Upper lobe of right lung (tissue), 1 donor: ENCODE measurements at regions not wholly inside any gene's neighbourhood (a gene's known extent, or its start where the extent isn't known, plus 50 kb on each side); places are given as distances from the start of the nearest gene placed in this dataset.

ENCODE experiments used
- ATAC-seq: fragments of 200-7000 bp; cut with Tn5 transposase; one replicate; pipeline ENCODE4 v1.9.1; 2020; ENCODE audit warnings: mild to moderate bottlenecking, moderate library complexity
- DNase-seq: peaks from one replicate; pipeline ENCODE4 v3.0.0-alpha.2; 2020
- H3K27ac ChIP-seq: fragments of 200-600 bp; one replicate; pipeline ENCODE4 v1.8.0; 2022
- H3K27me3 ChIP-seq: fragments of 200-600 bp; one replicate; pipeline ENCODE4 v1.8.0; 2022; ENCODE audit warnings: mild to moderate bottlenecking
- H3K36me3 ChIP-seq: fragments of 200-600 bp; one replicate; pipeline ENCODE4 v1.8.0; 2022
- H3K4me1 ChIP-seq: fragments of 200-600 bp; one replicate; pipeline ENCODE4 v1.8.0; 2022
- H3K4me3 ChIP-seq: fragments of 200-600 bp; one replicate; pipeline ENCODE4 v1.8.0; 2022; ENCODE audit warnings: mild to moderate bottlenecking
- H3K9me3 ChIP-seq: fragments of 200-600 bp; one replicate; pipeline ENCODE4 v1.8.0; 2022
- intact Hi-C: fragments of 100-400 bp; cut with DNase I; formaldehyde crosslinking; loops from one replicate; pipeline ENCODE4 v1.11.0; 2022
- TF ChIP-seq, protein P1 (sequence below): fragments of 200-600 bp; IDR thresholded peaks from one replicate; pipeline ENCODE4 v1.8.0; 2022; ENCODE audit warnings: antibody characterized with exemption
- donor health status: DM: no; HTN: yes; CAD: no; lungs with severe emphysema.

DNA sequence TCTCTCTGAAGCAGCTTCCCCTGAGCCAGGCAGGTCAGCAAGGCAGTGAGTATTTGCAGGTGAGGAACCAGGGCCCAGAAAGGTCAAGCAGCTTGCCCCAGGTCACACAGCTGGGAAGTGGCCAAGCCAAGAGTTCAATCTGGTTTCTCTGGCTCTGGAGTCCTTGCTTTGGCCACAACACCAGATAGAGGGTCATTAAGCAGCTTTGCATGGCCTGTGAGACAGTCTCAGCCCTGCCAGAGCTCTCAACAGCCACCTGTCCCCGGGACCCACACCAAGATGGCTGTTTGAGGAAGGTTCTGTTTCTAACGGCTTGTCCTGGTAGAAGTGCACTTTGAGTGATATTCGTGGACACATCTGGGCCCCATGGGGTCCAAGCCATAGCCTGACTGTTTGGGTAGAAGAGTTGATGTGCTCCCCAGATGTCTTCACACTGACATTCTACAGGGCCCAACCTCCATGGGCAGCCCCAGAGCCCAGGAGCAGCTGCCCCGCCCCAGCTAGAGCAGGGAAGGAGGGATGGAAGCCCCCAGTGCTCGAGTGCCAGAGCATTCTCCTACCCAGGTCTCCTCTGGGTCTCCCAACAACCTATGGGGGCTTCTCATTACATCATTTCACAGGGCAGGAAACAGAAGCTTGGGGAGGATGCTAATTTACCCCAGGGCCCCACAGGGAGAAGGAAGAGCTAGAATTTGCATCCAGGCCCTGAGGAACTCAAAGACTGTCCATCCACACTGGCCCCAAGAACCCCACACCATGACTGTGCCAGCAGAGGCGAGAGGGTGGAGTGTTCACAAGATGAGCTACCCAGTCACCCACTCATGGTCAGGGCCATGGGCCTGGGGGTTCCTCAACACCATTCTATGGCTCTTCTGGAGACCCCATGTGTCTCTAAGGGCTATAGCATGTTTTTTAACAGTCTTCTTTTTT, 107.3 kb upstream of the CDH5 start:
- H3K36me3 ChIP-seq: no peaks in the 10 kb centered on the region
- H3K4me3 ChIP-seq: no peak overlapping the region
- TF ChIP-seq, protein P1, sequence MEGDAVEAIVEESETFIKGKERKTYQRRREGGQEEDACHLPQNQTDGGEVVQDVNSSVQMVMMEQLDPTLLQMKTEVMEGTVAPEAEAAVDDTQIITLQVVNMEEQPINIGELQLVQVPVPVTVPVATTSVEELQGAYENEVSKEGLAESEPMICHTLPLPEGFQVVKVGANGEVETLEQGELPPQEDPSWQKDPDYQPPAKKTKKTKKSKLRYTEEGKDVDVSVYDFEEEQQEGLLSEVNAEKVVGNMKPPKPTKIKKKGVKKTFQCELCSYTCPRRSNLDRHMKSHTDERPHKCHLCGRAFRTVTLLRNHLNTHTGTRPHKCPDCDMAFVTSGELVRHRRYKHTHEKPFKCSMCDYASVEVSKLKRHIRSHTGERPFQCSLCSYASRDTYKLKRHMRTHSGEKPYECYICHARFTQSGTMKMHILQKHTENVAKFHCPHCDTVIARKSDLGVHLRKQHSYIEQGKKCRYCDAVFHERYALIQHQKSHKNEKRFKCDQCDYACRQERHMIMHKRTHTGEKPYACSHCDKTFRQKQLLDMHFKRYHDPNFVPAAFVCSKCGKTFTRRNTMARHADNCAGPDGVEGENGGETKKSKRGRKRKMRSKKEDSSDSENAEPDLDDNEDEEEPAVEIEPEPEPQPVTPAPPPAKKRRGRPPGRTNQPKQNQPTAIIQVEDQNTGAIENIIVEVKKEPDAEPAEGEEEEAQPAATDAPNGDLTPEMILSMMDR: no peak
- intact Hi-C loops: no loop called here
- H3K9me3 ChIP-seq: no peaks in the 10 kb centered on the region
- H3K4me1 ChIP-seq: peaks cover 4% of the 10 kb centered on the region
- ATAC-seq (no peak), DNase-seq (peak; percentile 51)
- no peak overlapping the region for H3K27ac ChIP-seq
- H3K27me3 ChIP-seq: no peaks in the 10 kb centered on the region

GRCh38 chr16:66256919-66257318, 109.6 kb upstream of the CDH5 start:
- Histone ChIP-seq H3K4me3 (no peak overlapping the region), H3K27me3 (no peaks in the 10 kb centered on the region), H3K9me3 (no peaks in the 10 kb centered on the region), H3K27ac (no peak overlapping the region), H3K4me1 (no peaks in the 10 kb centered on the region), H3K36me3 (no peaks in the 10 kb centered on the region)
- DNase-seq: peak; percentile 19
- ATAC-seq: no peak
- intact Hi-C loops: no loop called here
- TF ChIP-seq, protein P1: no peak

DNA sequence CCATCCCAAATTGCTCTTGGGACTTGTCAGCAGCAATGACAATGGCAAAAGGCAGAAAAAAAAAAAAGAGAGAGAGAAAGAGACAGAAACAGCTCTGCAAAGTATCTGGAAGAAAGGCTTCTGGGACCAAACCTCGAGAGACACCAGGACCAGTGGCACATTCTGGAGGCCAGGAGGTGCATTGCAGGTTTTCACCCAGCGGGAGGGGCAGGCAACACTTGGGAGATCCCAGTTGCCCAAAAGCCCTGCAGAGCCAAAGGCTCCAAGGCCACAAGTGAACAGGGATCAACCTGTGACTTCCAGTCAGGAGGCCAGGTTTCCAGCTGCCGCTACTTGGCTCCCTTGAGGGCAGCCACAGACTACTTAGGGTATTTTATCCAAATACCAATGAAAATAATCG, 110.8 kb upstream of the CDH5 start:
- Histone ChIP-seq H3K4me1 (peaks cover 5% of the 10 kb centered on the region), H3K27me3 (no peaks in the 10 kb centered on the region), H3K4me3 (no peak overlapping the region), H3K36me3 (no peaks in the 10 kb centered on the region), H3K9me3 (no peaks in the 10 kb centered on the region), H3K27ac (no peak overlapping the region)
- TF ChIP-seq, protein P1: no peak
- intact Hi-C loops: no loop called here
- ATAC-seq (no peak), DNase-seq (peak; percentile 12)

- DNase-seq (no peak), ATAC-seq (no peak)
- Histone ChIP-seq H3K27ac (no peak overlapping the region), H3K36me3 (no peaks in the 10 kb centered on the region), H3K4me3 (no peak overlapping the region), H3K27me3 (no peaks in the 10 kb centered on the region), H3K9me3 (no peaks in the 10 kb centered on the region), H3K4me1 (peaks cover 10% of the 10 kb centered on the region)
- TF ChIP-seq, protein P1: no peak
- intact Hi-C loops: no loop called here
Observed at GRCh38 chr16:66254751-66255150, 111.7 kb upstream of the CDH5 start.

- no peak for ATAC-seq
- DNase-seq: peak; percentile 22
- intact Hi-C loops: no loop called here
Observed at GRCh38 chr16:66254106-66254505, 112.4 kb upstream of the CDH5 start.

More at GRCh38 chr16:66254106-66254505, 112.4 kb upstream of the CDH5 start:
- TF ChIP-seq, protein P1: no peak
- Histone ChIP-seq H3K4me3 (no peak overlapping the region), H3K27ac (no peak overlapping the region), H3K27me3 (no peaks in the 10 kb centered on the region), H3K4me1 (peaks cover 10% of the 10 kb centered on the region), H3K36me3 (no peaks in the 10 kb centered on the region), H3K9me3 (no peaks in the 10 kb centered on the region)
